Ascending aorta (tissue), 2 donors: ENCODE measurements at regions not wholly inside any gene's neighbourhood (a gene's known extent, or its start where the extent isn't known, plus 50 kb on each side); places are given as distances from the start of the nearest gene placed in this dataset.

Experiments used
- DNase-seq, 2 donors: peaks; one replicate each; pipeline ENCODE4 v3.0.0-alpha.2; 2019; ENCODE audit warnings: low spot score in 2 of 2
- H3K27ac ChIP-seq, 2 donors: fragments of 200-600 bp; sonication (generic); one replicate each; pipeline ENCODE4 v1.5.1; 2016 to 2017; ENCODE audit warnings: mild to moderate bottlenecking in 1 of 2
- H3K27me3 ChIP-seq: fragments of 200-600 bp; sonication (generic); one replicate; pipeline ENCODE4 v1.5.1; 2017
- H3K36me3 ChIP-seq, 2 donors: fragments of 200-600 bp; sonication (generic); one replicate each; pipeline ENCODE4 v1.5.1; 2016
- H3K4me1 ChIP-seq, 2 donors: fragments of 200-600 bp; sonication (generic); one replicate each; pipeline ENCODE4 v1.5.1; 2016 to 2017; ENCODE audit warnings: mild to moderate bottlenecking in 1 of 2
- H3K4me3 ChIP-seq, 2 donors: fragments of 200-600 bp; sonication (generic); one replicate each; pipeline ENCODE4 v1.5.1; 2016 to 2017; ENCODE audit warnings: mild to moderate bottlenecking in 1 of 2
- H3K9me3 ChIP-seq, 2 donors: fragments of 200-600 bp; sonication (generic); one replicate each; pipeline ENCODE4 v1.5.1; 2016
- CTCF ChIP-seq, 3 experiments: fragments of 200-600 bp in 2 of 3; fragments of 450-650 bp in 1 of 3; sonication (generic) in 2 of 3; IDR thresholded peaks; one replicate each; pipeline ENCODE4 v1.5.1; 2016 to 2019; ENCODE audit warnings: antibody characterized with exemption in 3 of 3, mild to moderate bottlenecking in 1 of 3, moderate library complexity in 1 of 3
- intact Hi-C: fragments of 100-400 bp; cut with DNase I; formaldehyde crosslinking; loops from one replicate; pipeline ENCODE4 v1.15.1; 2023

GRCh38 chr6:102848210-102848609, 1454.7 kb downstream of the GRIK2 start:
- no peak overlapping the region for H3K27ac ChIP-seq
- no peak for DNase-seq
- H3K36me3 ChIP-seq: no peaks in the 10 kb centered on the region
- TF ChIP-seq CTCF (IDR thresholded peaks at IDR 0.05): no peak
- intact Hi-C loops: no loop called here
- no peaks in the 10 kb centered on the region for H3K9me3 ChIP-seq
- no peaks in the 10 kb centered on the region for H3K27me3 ChIP-seq
- H3K4me1 ChIP-seq: no peaks in the 10 kb centered on the region
- H3K4me3 ChIP-seq: no peak overlapping the region

- intact Hi-C loops: no loop called here
- no peak for DNase-seq
These were observed 1447.6 kb downstream of the GRIK2 start for GRCh38 chr6:102841060-102841459.

GRCh38 chr6:102832021-102832420, 1438.5 kb downstream of the GRIK2 start:
- no peak for TF ChIP-seq CTCF (IDR thresholded peaks at IDR 0.05)
- Histone ChIP-seq H3K4me3 (no peak overlapping the region), H3K36me3 (no peaks in the 10 kb centered on the region), H3K4me1 (no peaks in the 10 kb centered on the region), H3K9me3 (no peaks in the 10 kb centered on the region), H3K27me3 (no peaks in the 10 kb centered on the region), H3K27ac (no peak overlapping the region)
- intact Hi-C loops: no loop called here
- no peak for DNase-seq

More at GRCh38 chr6:102841060-102841459, 1447.6 kb downstream of the GRIK2 start:
- H3K27ac ChIP-seq: no peak overlapping the region
- H3K36me3 ChIP-seq: no peaks in the 10 kb centered on the region
- H3K4me1 ChIP-seq: no peaks in the 10 kb centered on the region
- H3K27me3 ChIP-seq: no peaks in the 10 kb centered on the region
- no peaks in the 10 kb centered on the region for H3K9me3 ChIP-seq
- no peak for TF ChIP-seq CTCF (IDR thresholded peaks at IDR 0.05)
- no peak overlapping the region for H3K4me3 ChIP-seq

- TF ChIP-seq CTCF (IDR thresholded peaks at IDR 0.05): no peak
- no peaks in the 10 kb centered on the region for H3K36me3 ChIP-seq
- DNase-seq: no peak
- H3K27me3 ChIP-seq: no peaks in the 10 kb centered on the region
- H3K9me3 ChIP-seq: no peaks in the 10 kb centered on the region
- H3K4me3 ChIP-seq: no peak overlapping the region
- H3K4me1 ChIP-seq: no peaks in the 10 kb centered on the region
- intact Hi-C loops: no loop called here
- no peak overlapping the region for H3K27ac ChIP-seq
These were observed 1426.6 kb downstream of the GRIK2 start for GRCh38 chr6:102820098-102820497.

GRCh38 chr6:102815207-102815606, 1421.7 kb downstream of the GRIK2 start:
- no peak overlapping the region for H3K4me3 ChIP-seq
- intact Hi-C loops: no loop called here
- TF ChIP-seq CTCF (IDR thresholded peaks at IDR 0.05): no peak

More at GRCh38 chr6:102815207-102815606, 1421.7 kb downstream of the GRIK2 start:
- Histone ChIP-seq H3K36me3 (no peaks in the 10 kb centered on the region), H3K27me3 (no peaks in the 10 kb centered on the region), H3K9me3 (no peaks in the 10 kb centered on the region), H3K27ac (no peak overlapping the region), H3K4me1 (no peaks in the 10 kb centered on the region)
- DNase-seq: no peak
